GM23338 (cell line): ENCODE measurements at regions not wholly inside any gene's neighbourhood (a gene's known extent, or its start where the extent isn't known, plus 50 kb on each side); places are given as distances from the start of the nearest gene placed in this dataset.

Source experiments
- ATAC-seq: fragments of 200-7000 bp; cut with Tn5 transposase; 3 replicates; pipeline ENCODE4 v1.9.1; 2020
- DNase-seq: peaks from one replicate; pipeline ENCODE4 v3.0.0-alpha.2; 2015; ENCODE audit warnings: low spot score
- H2AFZ ChIP-seq: fragments of 200-600 bp; sonication (generic); 2 replicates; pipeline ENCODE4 v1.8.0; 2016; ENCODE audit warnings: antibody characterized with exemption, mild to moderate bottlenecking, moderate library complexity
- H3F3A ChIP-seq: fragments of 200-600 bp; sonication (generic); replicated peaks from 2 replicates; pipeline ENCODE4 v1.8.0; 2017; ENCODE audit warnings: antibody characterized with exemption, mixed run types, low read depth
- H3K27ac ChIP-seq: fragments of 200-600 bp; sonication (generic); 2 replicates; pipeline ENCODE4 v1.6.1; 2016; ENCODE audit warnings: low read depth
- H3K27me3 ChIP-seq: fragments of 200-600 bp; sonication (generic); 2 replicates; pipeline ENCODE4 v1.8.0; 2016; ENCODE audit warnings: mild to moderate bottlenecking, mixed run types, moderate library complexity; ENCODE audit not compliant: insufficient read depth
- H3K36me3 ChIP-seq: fragments of 200-600 bp; sonication (generic); 2 replicates; pipeline ENCODE4 v1.8.0; 2016; ENCODE audit warnings: mild to moderate bottlenecking; ENCODE audit not compliant: insufficient read depth
- H3K4me1 ChIP-seq: fragments of 200-600 bp; sonication (generic); 2 replicates; pipeline ENCODE4 v1.8.0; 2016; ENCODE audit warnings: mild to moderate bottlenecking, moderate library complexity; ENCODE audit not compliant: insufficient read depth
- H3K4me2 ChIP-seq: fragments of 200-600 bp; sonication (generic); 2 replicates; pipeline ENCODE4 v1.7.1; 2017; ENCODE audit warnings: mixed run types
- H3K4me3 ChIP-seq: fragments of 200-600 bp; sonication (generic); 2 replicates; pipeline ENCODE4 v1.6.1; 2016; ENCODE audit warnings: mixed run types
- H3K79me2 ChIP-seq: fragments of 200-600 bp; sonication (generic); replicated peaks from 2 replicates; pipeline ENCODE4 v1.8.0; 2017; ENCODE audit warnings: mild to moderate bottlenecking; ENCODE audit not compliant: insufficient read depth
- H3K9me2 ChIP-seq: fragments of 200-600 bp; sonication (generic); 2 replicates; pipeline ENCODE4 v1.8.0; 2017; ENCODE audit not compliant: insufficient read depth
- H4K20me1 ChIP-seq: fragments of 200-600 bp; sonication (generic); replicated peaks from 2 replicates; pipeline ENCODE4 v1.8.0; 2017; ENCODE audit warnings: mild to moderate bottlenecking; ENCODE audit not compliant: insufficient read depth
- H3K27ac Mint-ChIP-seq: 2 replicates; pipeline ENCODE4 v1.8.0; 2020; ENCODE audit warnings: inconsistent platforms, mild to moderate bottlenecking, moderate library complexity, mixed read lengths
- H3K27me3 Mint-ChIP-seq: 3 replicates; pipeline ENCODE4 v1.8.0; 2022; ENCODE audit warnings: low read depth, mild to moderate bottlenecking, moderate library complexity, mixed read lengths, inconsistent platforms; ENCODE audit not compliant: insufficient read depth, poor library complexity
- H3K36me3 Mint-ChIP-seq: 3 replicates; pipeline ENCODE4 v1.8.0; 2021; ENCODE audit warnings: low read depth, mild to moderate bottlenecking, inconsistent platforms, moderate library complexity, mixed read lengths
- H3K4me1 Mint-ChIP-seq: 3 replicates; pipeline ENCODE4 v1.8.0; 2020; ENCODE audit warnings: mild to moderate bottlenecking, inconsistent platforms, mixed read lengths
- H3K4me3 Mint-ChIP-seq: 3 replicates; pipeline ENCODE4 v1.8.0; 2021; ENCODE audit warnings: moderate library complexity, mild to moderate bottlenecking, inconsistent platforms, mixed read lengths
- H3K9me3 Mint-ChIP-seq: 3 replicates; pipeline ENCODE4 v1.8.0; 2020; ENCODE audit warnings: moderate library complexity, mild to moderate bottlenecking, inconsistent platforms, mixed read lengths
- CREB1 ChIP-seq: fragments of 250-450 bp; sonication (Bioruptor Pico); IDR thresholded peaks from 2 replicates; pipeline ENCODE4 v1.5.0; 2020; ENCODE audit warnings: low read depth, mild to moderate bottlenecking, moderate library complexity
- EZH2 ChIP-seq: fragments of 200-600 bp; sonication (generic); IDR thresholded peaks from one replicate; pipeline ENCODE4 v1.8.0; 2017; ENCODE audit warnings: antibody characterized with exemption, mild to moderate bottlenecking, low read depth; ENCODE audit not compliant: unreplicated experiment
- POLR2AphosphoS5 ChIP-seq: IDR thresholded peaks from 2 replicates; pipeline ENCODE4 v1.6.1; 2016; ENCODE audit warnings: antibody characterized with exemption, low read depth
- STAT1 ChIP-seq: IDR thresholded peaks from one replicate; pipeline ENCODE4 v1.6.1; 2016; ENCODE audit warnings: antibody characterized with exemption; ENCODE audit not compliant: unreplicated experiment
- ZNF114 ChIP-seq: fragments of 250-450 bp; sonication (Bioruptor Pico); IDR thresholded peaks from 2 replicates; pipeline ENCODE4 v1.5.0; 2020; ENCODE audit warnings: mild to moderate bottlenecking, moderate library complexity
- TF ChIP-seq, protein P1 (sequence below): fragments of 250-450 bp; sonication (Bioruptor Pico); IDR thresholded peaks from 2 replicates; pipeline ENCODE4 v1.5.0; 2020; ENCODE audit warnings: mild to moderate bottlenecking, moderate library complexity
- TF ChIP-seq, protein P2 (sequence below): IDR thresholded peaks from 2 replicates; pipeline ENCODE4 v1.6.1; 2016; ENCODE audit warnings: antibody characterized with exemption
- TF ChIP-seq, protein P3 (sequence below), 2 experiments: fragments of 200-600 bp in 1 of 2; sonication (generic) in 1 of 2; conservative IDR thresholded peaks; 2 replicates each; pipeline versions ENCODE4 v1.5.1 to v1.6.1; 2016 to 2017; ENCODE audit warnings: antibody characterized with exemption in 2 of 2, low read depth in 2 of 2, mild to moderate bottlenecking in 2 of 2, moderate library complexity in 1 of 2

DNA sequence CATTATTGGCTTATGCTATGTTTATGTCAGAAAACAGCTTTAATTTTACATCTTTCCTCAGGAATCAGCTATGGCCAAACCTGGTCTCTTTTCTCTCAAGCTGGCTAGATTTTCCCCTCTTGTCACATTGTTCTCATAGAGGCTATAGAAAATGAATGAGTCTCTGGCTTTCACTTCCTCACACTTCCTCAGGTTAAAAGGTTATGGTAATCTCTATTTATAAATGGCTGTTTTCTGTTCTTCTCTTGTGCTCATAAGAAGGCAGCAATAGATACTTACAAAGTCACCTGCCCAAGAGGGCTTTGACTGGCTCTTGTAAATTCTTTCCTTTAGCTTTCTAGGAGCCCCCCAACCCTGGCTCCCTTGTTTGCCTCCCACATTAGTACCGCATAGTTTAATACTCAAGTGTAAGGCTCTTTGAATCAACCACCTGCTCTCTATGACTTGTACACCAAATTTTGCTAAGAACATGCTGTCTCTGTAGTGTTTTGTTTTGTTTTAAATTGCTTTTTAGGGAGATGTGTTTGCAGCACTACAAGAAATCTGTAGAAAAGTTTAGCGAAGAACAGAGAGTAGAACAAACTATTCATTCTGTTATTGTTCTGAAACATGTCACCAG lies 897.4 kb upstream of the CITED2 start (continued):
- TF ChIP-seq, protein P1, sequence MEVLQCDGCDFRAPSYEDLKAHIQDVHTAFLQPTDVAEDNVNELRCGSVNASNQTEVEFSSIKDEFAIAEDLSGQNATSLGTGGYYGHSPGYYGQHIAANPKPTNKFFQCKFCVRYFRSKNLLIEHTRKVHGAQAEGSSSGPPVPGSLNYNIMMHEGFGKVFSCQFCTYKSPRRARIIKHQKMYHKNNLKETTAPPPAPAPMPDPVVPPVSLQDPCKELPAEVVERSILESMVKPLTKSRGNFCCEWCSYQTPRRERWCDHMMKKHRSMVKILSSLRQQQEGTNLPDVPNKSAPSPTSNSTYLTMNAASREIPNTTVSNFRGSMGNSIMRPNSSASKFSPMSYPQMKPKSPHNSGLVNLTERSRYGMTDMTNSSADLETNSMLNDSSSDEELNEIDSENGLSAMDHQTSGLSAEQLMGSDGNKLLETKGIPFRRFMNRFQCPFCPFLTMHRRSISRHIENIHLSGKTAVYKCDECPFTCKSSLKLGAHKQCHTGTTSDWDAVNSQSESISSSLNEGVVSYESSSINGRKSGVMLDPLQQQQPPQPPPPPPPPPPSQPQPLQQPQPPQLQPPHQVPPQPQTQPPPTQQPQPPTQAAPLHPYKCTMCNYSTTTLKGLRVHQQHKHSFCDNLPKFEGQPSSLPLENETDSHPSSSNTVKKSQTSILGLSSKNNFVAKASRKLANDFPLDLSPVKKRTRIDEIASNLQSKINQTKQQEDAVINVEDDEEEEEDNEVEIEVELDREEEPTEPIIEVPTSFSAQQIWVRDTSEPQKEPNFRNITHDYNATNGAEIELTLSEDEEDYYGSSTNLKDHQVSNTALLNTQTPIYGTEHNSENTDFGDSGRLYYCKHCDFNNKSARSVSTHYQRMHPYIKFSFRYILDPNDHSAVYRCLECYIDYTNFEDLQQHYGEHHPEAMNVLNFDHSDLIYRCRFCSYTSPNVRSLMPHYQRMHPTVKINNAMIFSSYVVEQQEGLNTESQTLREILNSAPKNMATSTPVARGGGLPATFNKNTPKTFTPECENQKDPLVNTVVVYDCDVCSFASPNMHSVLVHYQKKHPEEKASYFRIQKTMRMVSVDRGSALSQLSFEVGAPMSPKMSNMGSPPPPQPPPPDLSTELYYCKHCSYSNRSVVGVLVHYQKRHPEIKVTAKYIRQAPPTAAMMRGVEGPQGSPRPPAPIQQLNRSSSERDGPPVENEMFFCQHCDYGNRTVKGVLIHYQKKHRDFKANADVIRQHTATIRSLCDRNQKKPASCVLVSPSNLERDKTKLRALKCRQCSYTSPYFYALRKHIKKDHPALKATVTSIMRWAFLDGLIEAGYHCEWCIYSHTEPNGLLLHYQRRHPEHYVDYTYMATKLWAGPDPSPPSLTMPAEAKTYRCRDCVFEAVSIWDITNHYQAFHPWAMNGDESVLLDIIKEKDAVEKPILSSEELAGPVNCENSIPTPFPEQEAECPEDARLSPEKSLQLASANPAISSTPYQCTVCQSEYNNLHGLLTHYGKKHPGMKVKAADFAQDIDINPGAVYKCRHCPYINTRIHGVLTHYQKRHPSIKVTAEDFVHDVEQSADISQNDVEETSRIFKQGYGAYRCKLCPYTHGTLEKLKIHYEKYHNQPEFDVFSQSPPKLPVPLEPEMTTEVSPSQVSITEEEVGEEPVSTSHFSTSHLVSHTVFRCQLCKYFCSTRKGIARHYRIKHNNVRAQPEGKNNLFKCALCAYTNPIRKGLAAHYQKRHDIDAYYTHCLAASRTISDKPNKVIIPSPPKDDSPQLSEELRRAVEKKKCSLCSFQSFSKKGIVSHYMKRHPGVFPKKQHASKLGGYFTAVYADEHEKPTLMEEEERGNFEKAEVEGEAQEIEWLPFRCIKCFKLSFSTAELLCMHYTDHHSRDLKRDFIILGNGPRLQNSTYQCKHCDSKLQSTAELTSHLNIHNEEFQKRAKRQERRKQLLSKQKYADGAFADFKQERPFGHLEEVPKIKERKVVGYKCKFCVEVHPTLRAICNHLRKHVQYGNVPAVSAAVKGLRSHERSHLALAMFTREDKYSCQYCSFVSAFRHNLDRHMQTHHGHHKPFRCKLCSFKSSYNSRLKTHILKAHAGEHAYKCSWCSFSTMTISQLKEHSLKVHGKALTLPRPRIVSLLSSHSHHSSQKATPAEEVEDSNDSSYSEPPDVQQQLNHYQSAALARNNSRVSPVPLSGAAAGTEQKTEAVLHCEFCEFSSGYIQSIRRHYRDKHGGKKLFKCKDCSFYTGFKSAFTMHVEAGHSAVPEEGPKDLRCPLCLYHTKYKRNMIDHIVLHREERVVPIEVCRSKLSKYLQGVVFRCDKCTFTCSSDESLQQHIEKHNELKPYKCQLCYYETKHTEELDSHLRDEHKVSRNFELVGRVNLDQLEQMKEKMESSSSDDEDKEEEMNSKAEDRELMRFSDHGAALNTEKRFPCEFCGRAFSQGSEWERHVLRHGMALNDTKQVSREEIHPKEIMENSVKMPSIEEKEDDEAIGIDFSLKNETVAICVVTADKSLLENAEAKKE (CRISPR knock-in tag), result no peak
- TF ChIP-seq ZNF114 (CRISPR knock-in tag) (no peak), POLR2AphosphoS5 (no peak), CREB1 (no peak), EZH2 (no peak), STAT1 (no peak)

DNA sequence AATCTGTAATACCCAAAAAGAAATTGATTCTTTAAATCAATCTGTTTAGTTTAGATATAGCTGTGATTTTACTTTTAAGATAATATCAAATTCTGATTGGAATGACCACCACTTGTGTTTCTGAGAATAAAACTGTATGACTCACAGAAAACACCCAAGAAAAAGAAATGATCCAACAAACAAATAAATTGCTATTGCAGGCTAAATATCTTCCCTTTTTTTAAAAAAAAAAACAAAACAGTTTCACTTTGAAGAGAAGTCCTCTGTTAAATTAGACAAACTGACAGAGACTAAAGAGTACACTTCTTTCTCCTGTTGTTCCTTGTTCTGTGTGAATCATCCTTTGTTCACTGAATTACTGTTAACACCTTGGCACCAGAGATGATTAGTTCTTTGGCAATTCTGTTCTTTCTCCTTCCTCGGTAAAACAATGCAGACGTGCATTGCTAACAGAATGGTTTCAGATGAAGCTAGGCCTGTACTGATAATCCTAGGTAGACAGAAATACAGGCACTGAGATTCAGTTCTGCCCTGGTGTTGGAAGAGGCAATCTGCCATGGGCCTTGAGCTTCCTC lies 895.2 kb upstream of the CITED2 start:
- ATAC-seq (no peak), DNase-seq (no peak)
- H3K9me3 Mint-ChIP-seq, result peaks cover 12% of the 10 kb centered on the region
- H3K27ac ChIP-seq, result no peak overlapping the region
- H3K79me2 ChIP-seq, result no peaks in the 10 kb centered on the region
- no peak overlapping the region for H3K4me3 Mint-ChIP-seq
- no peaks in the 10 kb centered on the region for H4K20me1 ChIP-seq
- H3K36me3 Mint-ChIP-seq, result peaks cover 4% of the 10 kb centered on the region; the same call in 2 of the 3 replicates
- no peaks in the 10 kb centered on the region for H3K27me3 ChIP-seq
- H3K36me3 ChIP-seq, result no peaks in the 10 kb centered on the region
- no peaks in the 10 kb centered on the region; the same call in 1 of the 3 replicates for H3K4me1 Mint-ChIP-seq
- no peak overlapping the region for H3K4me3 ChIP-seq
- H3K4me1 ChIP-seq, result no peaks in the 10 kb centered on the region; the same call in 1 of the 2 replicates
- H3K27ac Mint-ChIP-seq, result no peak overlapping the region
- no peaks in the 10 kb centered on the region for H3F3A ChIP-seq
- peak overlapping the region; percentile 64 for H2AFZ ChIP-seq
- no peak overlapping the region for H3K4me2 ChIP-seq
- peaks cover 2% of the 10 kb centered on the region for H3K27me3 Mint-ChIP-seq
- H3K9me2 ChIP-seq, result no peaks in the 10 kb centered on the region
- TF ChIP-seq ZNF114 (CRISPR knock-in tag), result no peak
- TF ChIP-seq, protein P2, sequence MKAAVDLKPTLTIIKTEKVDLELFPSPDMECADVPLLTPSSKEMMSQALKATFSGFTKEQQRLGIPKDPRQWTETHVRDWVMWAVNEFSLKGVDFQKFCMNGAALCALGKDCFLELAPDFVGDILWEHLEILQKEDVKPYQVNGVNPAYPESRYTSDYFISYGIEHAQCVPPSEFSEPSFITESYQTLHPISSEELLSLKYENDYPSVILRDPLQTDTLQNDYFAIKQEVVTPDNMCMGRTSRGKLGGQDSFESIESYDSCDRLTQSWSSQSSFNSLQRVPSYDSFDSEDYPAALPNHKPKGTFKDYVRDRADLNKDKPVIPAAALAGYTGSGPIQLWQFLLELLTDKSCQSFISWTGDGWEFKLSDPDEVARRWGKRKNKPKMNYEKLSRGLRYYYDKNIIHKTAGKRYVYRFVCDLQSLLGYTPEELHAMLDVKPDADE, result no peak
- TF ChIP-seq, protein P3, sequence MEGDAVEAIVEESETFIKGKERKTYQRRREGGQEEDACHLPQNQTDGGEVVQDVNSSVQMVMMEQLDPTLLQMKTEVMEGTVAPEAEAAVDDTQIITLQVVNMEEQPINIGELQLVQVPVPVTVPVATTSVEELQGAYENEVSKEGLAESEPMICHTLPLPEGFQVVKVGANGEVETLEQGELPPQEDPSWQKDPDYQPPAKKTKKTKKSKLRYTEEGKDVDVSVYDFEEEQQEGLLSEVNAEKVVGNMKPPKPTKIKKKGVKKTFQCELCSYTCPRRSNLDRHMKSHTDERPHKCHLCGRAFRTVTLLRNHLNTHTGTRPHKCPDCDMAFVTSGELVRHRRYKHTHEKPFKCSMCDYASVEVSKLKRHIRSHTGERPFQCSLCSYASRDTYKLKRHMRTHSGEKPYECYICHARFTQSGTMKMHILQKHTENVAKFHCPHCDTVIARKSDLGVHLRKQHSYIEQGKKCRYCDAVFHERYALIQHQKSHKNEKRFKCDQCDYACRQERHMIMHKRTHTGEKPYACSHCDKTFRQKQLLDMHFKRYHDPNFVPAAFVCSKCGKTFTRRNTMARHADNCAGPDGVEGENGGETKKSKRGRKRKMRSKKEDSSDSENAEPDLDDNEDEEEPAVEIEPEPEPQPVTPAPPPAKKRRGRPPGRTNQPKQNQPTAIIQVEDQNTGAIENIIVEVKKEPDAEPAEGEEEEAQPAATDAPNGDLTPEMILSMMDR (conservative IDR thresholded peaks at IDR 0.05; ENCODE audit: low read depth in 2 of 2), result no peak
- TF ChIP-seq POLR2AphosphoS5, result no peak
